HepG2 (cell line): ENCODE measurements at regions not wholly inside any gene's neighbourhood (a gene's known extent, or its start where the extent isn't known, plus 50 kb on each side); places are given as distances from the start of the nearest gene placed in this dataset.

ENCODE experiments used
- CEBPG ChIP-seq: IDR thresholded peaks from 2 replicates; pipeline ENCODE4 v1.6.1; 2016
- DR1 ChIP-seq: sonication (generic); formaldehyde crosslinking; IDR thresholded peaks from 2 replicates; pipeline ENCODE4 v1.8.0; 2021; ENCODE audit warnings: mild to moderate bottlenecking, missing genetic modification reagents, inconsistent platforms
- NCOA1 ChIP-seq: sonication (generic); formaldehyde crosslinking; IDR thresholded peaks from 2 replicates; pipeline ENCODE4 v1.9.0; 2021; ENCODE audit warnings: missing genetic modification reagents
- ZNF33B ChIP-seq: sonication (generic); formaldehyde crosslinking; IDR thresholded peaks from 2 replicates; pipeline ENCODE4 v1.5.1; 2020; ENCODE audit warnings: mild to moderate bottlenecking, missing genetic modification reagents
- ZSCAN29 ChIP-seq: sonication (generic); formaldehyde crosslinking; conservative IDR thresholded peaks from 2 replicates; pipeline ENCODE4 v1.4.0; 2020; ENCODE audit warnings: mild to moderate bottlenecking, missing genetic modification reagents
- TF ChIP-seq, protein P1 (sequence below): sonication (generic); formaldehyde crosslinking; IDR thresholded peaks from 2 replicates; pipeline ENCODE4 v1.9.0; 2021; ENCODE audit warnings: missing genetic modification reagents, borderline replicate concordance

GRCh38 chr2:88351249-88351601, 101.3 kb downstream of the FOXI3 start:
- TF ChIP-seq, protein P1, sequence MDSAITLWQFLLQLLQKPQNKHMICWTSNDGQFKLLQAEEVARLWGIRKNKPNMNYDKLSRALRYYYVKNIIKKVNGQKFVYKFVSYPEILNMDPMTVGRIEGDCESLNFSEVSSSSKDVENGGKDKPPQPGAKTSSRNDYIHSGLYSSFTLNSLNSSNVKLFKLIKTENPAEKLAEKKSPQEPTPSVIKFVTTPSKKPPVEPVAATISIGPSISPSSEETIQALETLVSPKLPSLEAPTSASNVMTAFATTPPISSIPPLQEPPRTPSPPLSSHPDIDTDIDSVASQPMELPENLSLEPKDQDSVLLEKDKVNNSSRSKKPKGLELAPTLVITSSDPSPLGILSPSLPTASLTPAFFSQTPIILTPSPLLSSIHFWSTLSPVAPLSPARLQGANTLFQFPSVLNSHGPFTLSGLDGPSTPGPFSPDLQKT (CRISPR knock-in tag) = no peak
- TF ChIP-seq CEBPG (CRISPR knock-in tag) (no peak), ZSCAN29 (CRISPR knock-in tag) (no peak), ZNF33B (CRISPR knock-in tag) (no peak), NCOA1 (no peak), DR1 (CRISPR knock-in tag) (no peak)
